ENCODE measurements at regions not wholly inside any gene's neighbourhood (a gene's known extent, or its start where the extent isn't known, plus 50 kb on each side); places are given as distances from the start of the nearest gene placed in this dataset.

- no peaks in the 10 kb centered on the region for H3K9me1 ChIP-seq (ENCODE audit: insufficient read depth, low read length)
Measured at GRCh38 chr10:36265741-36266140, 623.6 kb upstream of the FZD8 start.

More at GRCh38 chr10:36265741-36266140, 623.6 kb upstream of the FZD8 start:
- no peak overlapping the region for H2BK120ac ChIP-seq (ENCODE audit: low read depth, low read length)
- intact Hi-C loops (cut with micrococcal nuclease) (no loop called here), dilution Hi-C loops (cut with HindIII; ENCODE audit: low sequenced_read_pairs, unreplicated experiment) (no loop called here), in situ Hi-C loops (cut with MboI; ENCODE audit: low sequenced_read_pairs) (no loop called here)
- H3K9ac ChIP-seq (ENCODE audit: low read depth, low read length), result no peak overlapping the region
- no peak overlapping the region for H3K4me2 ChIP-seq (ENCODE audit: low read depth, low read length)
- no peak overlapping the region for H2BK20ac ChIP-seq (ENCODE audit: low read depth, low read length)
- H3K14ac ChIP-seq (replicated peaks; ENCODE audit: low read depth, low read length), result no peak overlapping the region
- H3K36me3 ChIP-seq (ENCODE audit: control insufficient read depth, insufficient read depth, low read length), result no peaks in the 10 kb centered on the region
- H3K4me1 ChIP-seq (ENCODE audit: control insufficient read depth, insufficient read depth, low read length), result no peaks in the 10 kb centered on the region
- no peak overlapping the region for H4K91ac ChIP-seq (ENCODE audit: insufficient read depth, low read depth, low read length)
- H3K9me3 ChIP-seq (ENCODE audit: control insufficient read depth, insufficient read depth, low read length), result no peaks in the 10 kb centered on the region
- H2BK5ac ChIP-seq (ENCODE audit: low read depth, low read length, poor library complexity, severe bottlenecking), result no peak overlapping the region
- H3K18ac ChIP-seq (ENCODE audit: low read depth, low read length), result no peak overlapping the region
- TF ChIP-seq FOS (IDR thresholded peaks at IDR 0.05; ENCODE audit: low read depth, low read length), result no peak
- TF ChIP-seq RCOR1 (IDR thresholded peaks at IDR 0.05; ENCODE audit: insufficient replicate concordance, low read length), result no peak
- CTCF ChIA-PET, result no interaction called here
- H4K8ac ChIP-seq (ENCODE audit: low read depth in 2 of 2, low read length in 2 of 2), result no peak overlapping the region
- no peaks in the 10 kb centered on the region for H3K27me3 ChIP-seq (ENCODE audit: control insufficient read depth, insufficient read depth, low read length)
- no peak overlapping the region for H3K56ac ChIP-seq (ENCODE audit: extremely low read depth, insufficient read depth, low read length)
- no peak for DNase-seq
- POLR2A ChIA-PET (ENCODE audit: unreplicated experiment), result no interaction called here
- no TSS peak for BruUV-seq (replicated peaks)
- no peak overlapping the region for H3K27ac ChIP-seq (ENCODE audit: insufficient read depth, low read length)
- H2AK5ac ChIP-seq (ENCODE audit: low read depth, low read length), result no peak overlapping the region
- no peak overlapping the region for H3K4me3 ChIP-seq (ENCODE audit: insufficient read depth, low read depth, low read length)
- no peak overlapping the region for H2AFZ ChIP-seq (replicated peaks; ENCODE audit: low read length, poor library complexity)
- no peak overlapping the region for H3K23ac ChIP-seq (ENCODE audit: low read depth, low read length)
- H2AK9ac ChIP-seq (replicated peaks; ENCODE audit: low read depth, low read length, poor library complexity), result no peak overlapping the region
- ATAC-seq (ENCODE audit: low read depth), result no peak
- H3K79me1 ChIP-seq (ENCODE audit: low read depth in 1 of 2, low read length in 2 of 2), result no peaks in the 10 kb centered on the region
- WGBS, 2 experiments (ENCODE audit: extremely low coverage in 2 of 2, insufficient read length in 1 of 2), result no CpG with 5 or more reads among the region's 2 CpGs
- no peak overlapping the region for H4K5ac ChIP-seq (ENCODE audit: low read depth, low read length)
- H4K20me1 ChIP-seq (ENCODE audit: insufficient read depth, low read length), result no peaks in the 10 kb centered on the region
- no peak overlapping the region for H2BK15ac ChIP-seq (ENCODE audit: low read depth, low read length)
- no peak overlapping the region for H3K4ac ChIP-seq (ENCODE audit: low read depth, low read length)

All from IMR-90 (cell line).